Panc1 (cell line): ENCODE measurements at regions not wholly inside any gene's neighbourhood (a gene's known extent, or its start where the extent isn't known, plus 50 kb on each side); places are given as distances from the start of the nearest gene placed in this dataset.

Experiments used
- ATAC-seq: fragments of 200-7000 bp; cut with Tn5 transposase; 2 replicates; pipeline ENCODE4 v1.9.1; 2020; ENCODE audit warnings: mild to moderate bottlenecking, moderate library complexity
- BruUV-seq: library from RNA; stranded (reverse); fragments of 400-500 nt; replicated peaks from 2 replicates; lab custom pipeline; 2021; lab: Mats Ljungman, UMichigan
- CTCF ChIA-PET: fragments of 300-600 bp; sonication (Branson Sonifier 250); formaldehyde crosslinking; loops from one replicate; lab custom pipeline; 2022; ENCODE audit warnings: antibody characterized with exemption; lab: Charles Lee
- POLR2A ChIA-PET: fragments of 300-600 bp; sonication (Branson Sonifier 250); formaldehyde crosslinking; loops from one replicate; lab custom pipeline; 2022; ENCODE audit warnings: antibody characterized with exemption; lab: Charles Lee
- DNase-seq: peaks from one replicate; pipeline ENCODE4 v3.0.0-alpha.2; 2010; ENCODE audit warnings: low read depth, low spot score
- H3K27ac ChIP-seq: 2 replicates; pipeline ENCODE4 v1.5.1; 2011; ENCODE audit warnings: mild to moderate bottlenecking, low read length, inconsistent platforms
- H3K27me3 ChIP-seq: fragments of 200-500 bp; sonication (Bioruptor generic); 2 replicates; pipeline ENCODE4 v1.6.0; 2014; ENCODE audit warnings: low read length, inconsistent platforms; ENCODE audit not compliant: control insufficient read depth, insufficient read depth
- H3K36me3 ChIP-seq: fragments of 200-500 bp; sonication (Bioruptor generic); 2 replicates; pipeline ENCODE4 v1.5.1; 2014; ENCODE audit warnings: inconsistent platforms, mild to moderate bottlenecking, low read length, moderate library complexity; ENCODE audit not compliant: control insufficient read depth, insufficient read depth
- H3K4me1 ChIP-seq: 2 replicates; pipeline ENCODE4 v1.5.1; 2011; ENCODE audit warnings: inconsistent platforms, mild to moderate bottlenecking, low read length, moderate library complexity; ENCODE audit not compliant: control insufficient read depth, insufficient read depth
- H3K4me3 ChIP-seq, 2 experiments: 2 replicates each; pipeline ENCODE4 v1.5.1; 2011 to 2012; ENCODE audit warnings: low read depth in 2 of 2, low read length in 2 of 2, mild to moderate bottlenecking in 2 of 2, inconsistent platforms in 1 of 2, moderate library complexity in 1 of 2
- H3K9me3 ChIP-seq: fragments of 200-500 bp; sonication (Bioruptor generic); 2 replicates; pipeline ENCODE4 v1.5.1; 2014; ENCODE audit warnings: low read depth, mild to moderate bottlenecking, inconsistent platforms, low read length, moderate library complexity; ENCODE audit not compliant: control insufficient read depth, insufficient read depth
- CTCF ChIP-seq: fragments of 450-650 bp; IDR thresholded peaks from 2 replicates; pipeline ENCODE4 v1.5.1; 2017; ENCODE audit warnings: mild to moderate bottlenecking
- POLR2AphosphoS5 ChIP-seq: IDR thresholded peaks from 2 replicates; pipeline ENCODE4 v1.6.1; 2012; ENCODE audit warnings: mild to moderate bottlenecking, low read depth, low read length, moderate library complexity
- SIN3A ChIP-seq: IDR thresholded peaks from 2 replicates; pipeline ENCODE4 v1.6.1; 2012; ENCODE audit warnings: low read depth, mild to moderate bottlenecking, low read length, moderate library complexity, borderline replicate concordance; ENCODE audit not compliant: insufficient read depth
- TCF7L2 ChIP-seq: IDR thresholded peaks from 2 replicates; pipeline ENCODE4 v1.6.1; 2011; ENCODE audit warnings: mild to moderate bottlenecking, low read depth, low read length, inconsistent platforms
- in situ Hi-C: cut with HindIII; loops from 2 replicates; pipeline ENCODE4 v1.10.0; 2016; ENCODE audit warnings: low sequenced_read_pairs, low pct_unique_long_range_greater_than_20kb
- intact Hi-C: fragments of 100-400 bp; cut with micrococcal nuclease; formaldehyde crosslinking; loops from one replicate; pipeline ENCODE4 v1.10.0; 2022; ENCODE audit not compliant: unreplicated experiment
- TF ChIP-seq, protein P1 (sequence below), 2 experiments: IDR thresholded peaks; 2 replicates each; pipeline ENCODE4 v1.6.1; 2011 to 2012; ENCODE audit warnings: low read depth in 2 of 2, control low read depth in 1 of 2, low read length in 1 of 2, mild to moderate bottlenecking in 1 of 2, moderate library complexity in 1 of 2; ENCODE audit not compliant: insufficient read depth in 1 of 2

GRCh38 chr12:60529261-60529660, 933.4 kb downstream of the SLC16A7 start:
- Histone ChIP-seq H3K27ac (no peak overlapping the region), H3K9me3 (no peaks in the 10 kb centered on the region), H3K4me3 (no peak overlapping the region), H3K36me3 (no peaks in the 10 kb centered on the region), H3K27me3 (no peaks in the 10 kb centered on the region), H3K4me1 (no peaks in the 10 kb centered on the region)
- in situ Hi-C loops = no loop called here
- intact Hi-C loops = no loop called here
- ATAC-seq (no peak), DNase-seq (no peak)
- ChIA-PET POLR2A (no interaction called here), CTCF (no interaction called here)
- no TSS peak for BruUV-seq
- TF ChIP-seq, protein P1, sequence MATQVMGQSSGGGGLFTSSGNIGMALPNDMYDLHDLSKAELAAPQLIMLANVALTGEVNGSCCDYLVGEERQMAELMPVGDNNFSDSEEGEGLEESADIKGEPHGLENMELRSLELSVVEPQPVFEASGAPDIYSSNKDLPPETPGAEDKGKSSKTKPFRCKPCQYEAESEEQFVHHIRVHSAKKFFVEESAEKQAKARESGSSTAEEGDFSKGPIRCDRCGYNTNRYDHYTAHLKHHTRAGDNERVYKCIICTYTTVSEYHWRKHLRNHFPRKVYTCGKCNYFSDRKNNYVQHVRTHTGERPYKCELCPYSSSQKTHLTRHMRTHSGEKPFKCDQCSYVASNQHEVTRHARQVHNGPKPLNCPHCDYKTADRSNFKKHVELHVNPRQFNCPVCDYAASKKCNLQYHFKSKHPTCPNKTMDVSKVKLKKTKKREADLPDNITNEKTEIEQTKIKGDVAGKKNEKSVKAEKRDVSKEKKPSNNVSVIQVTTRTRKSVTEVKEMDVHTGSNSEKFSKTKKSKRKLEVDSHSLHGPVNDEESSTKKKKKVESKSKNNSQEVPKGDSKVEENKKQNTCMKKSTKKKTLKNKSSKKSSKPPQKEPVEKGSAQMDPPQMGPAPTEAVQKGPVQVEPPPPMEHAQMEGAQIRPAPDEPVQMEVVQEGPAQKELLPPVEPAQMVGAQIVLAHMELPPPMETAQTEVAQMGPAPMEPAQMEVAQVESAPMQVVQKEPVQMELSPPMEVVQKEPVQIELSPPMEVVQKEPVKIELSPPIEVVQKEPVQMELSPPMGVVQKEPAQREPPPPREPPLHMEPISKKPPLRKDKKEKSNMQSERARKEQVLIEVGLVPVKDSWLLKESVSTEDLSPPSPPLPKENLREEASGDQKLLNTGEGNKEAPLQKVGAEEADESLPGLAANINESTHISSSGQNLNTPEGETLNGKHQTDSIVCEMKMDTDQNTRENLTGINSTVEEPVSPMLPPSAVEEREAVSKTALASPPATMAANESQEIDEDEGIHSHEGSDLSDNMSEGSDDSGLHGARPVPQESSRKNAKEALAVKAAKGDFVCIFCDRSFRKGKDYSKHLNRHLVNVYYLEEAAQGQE (IDR thresholded peaks at IDR 0.05; ENCODE audit: insufficient read depth in 1 of 2, low read depth in 2 of 2, low read length in 1 of 2) = no peak
- no peak for TF ChIP-seq TCF7L2
- no peak for TF ChIP-seq SIN3A
- no peak for TF ChIP-seq CTCF
- no peak for TF ChIP-seq POLR2AphosphoS5

- ChIA-PET POLR2A (no interaction called here), CTCF (no interaction called here)
- DNase-seq (no peak), ATAC-seq (no peak)
- intact Hi-C loops = no loop called here
- TF ChIP-seq CTCF = no peak
- no peak for TF ChIP-seq TCF7L2
- no peak for TF ChIP-seq POLR2AphosphoS5
- no peak for TF ChIP-seq SIN3A
- TF ChIP-seq, protein P1 (IDR thresholded peaks at IDR 0.05; ENCODE audit: insufficient read depth in 1 of 2, low read depth in 2 of 2, low read length in 1 of 2) = no peak
- in situ Hi-C loops = no loop called here
- Histone ChIP-seq H3K4me1 (no peaks in the 10 kb centered on the region), H3K4me3 (no peak overlapping the region), H3K27ac (no peak overlapping the region), H3K36me3 (no peaks in the 10 kb centered on the region), H3K27me3 (no peaks in the 10 kb centered on the region), H3K9me3 (no peaks in the 10 kb centered on the region)
- no TSS peak for BruUV-seq
These were observed 933.9 kb downstream of the SLC16A7 start for GRCh38 chr12:60529723-60530122.
